Amniotic epithelial cell (primary cell): ENCODE measurements at regions not wholly inside any gene's neighbourhood (a gene's known extent, or its start where the extent isn't known, plus 50 kb on each side); places are given as distances from the start of the nearest gene placed in this dataset.
"Not testable (repeated sequence)": the region's sequence is repeated elsewhere in the genome, so short reads cannot be mapped to it uniquely, and the experiment has no call there.

Experiments used
- DNase-seq: peaks from one replicate; pipeline ENCODE4 v3.0.0-alpha.2; 2010; ENCODE audit warnings: low read depth

- no peak for DNase-seq
Observed at GRCh38 chr4:127293496-127293895, 339.3 kb upstream of the INTU start.

- DNase-seq = no peak
Observed at GRCh38 chr4:127304356-127304755, 328.4 kb upstream of the INTU start.

GRCh38 chr4:127307996-127308395 lies 324.8 kb upstream of the INTU start:
- DNase-seq = no peak

GRCh38 chr4:127309369-127310102 lies 323.2 kb upstream of the INTU start:
- peak; percentile 12 for DNase-seq

GRCh38 chr4:127311371-127311770 lies 321.4 kb upstream of the INTU start:
- DNase-seq = no peak

- no peak for DNase-seq
Observed at GRCh38 chr4:127311924-127312323, 320.8 kb upstream of the INTU start.

- DNase-seq = peak; percentile 2
Observed at GRCh38 chr4:127313767-127314166, 319.0 kb upstream of the INTU start.

- DNase-seq = no peak
Observed at GRCh38 chr4:127327491-127327890, 305.3 kb upstream of the INTU start.

- DNase-seq = no peak
Observed at GRCh38 chr4:127335073-127335620, 297.6 kb upstream of the INTU start.

- DNase-seq = no peak
Observed at GRCh38 chr4:127335732-127336131, 297.0 kb upstream of the INTU start.

GRCh38 chr4:127343123-127343522 lies 289.6 kb upstream of the INTU start:
- not testable (repeated sequence) for DNase-seq

GRCh38 chr4:127344071-127344470 lies 288.7 kb upstream of the INTU start:
- DNase-seq = no peak

GRCh38 chr4:127347936-127348335 lies 284.8 kb upstream of the INTU start:
- no peak for DNase-seq

- no peak for DNase-seq
Observed at GRCh38 chr4:127352220-127353113, 280.3 kb upstream of the INTU start.

- DNase-seq = peak; percentile 10
Observed at GRCh38 chr4:127355743-127356142, 277.0 kb upstream of the INTU start.

- no peak for DNase-seq
Observed at GRCh38 chr4:127357765-127358164, 275.0 kb upstream of the INTU start.

- no peak for DNase-seq
Observed at GRCh38 chr4:127362686-127363085, 270.1 kb upstream of the INTU start.

GRCh38 chr4:127364397-127364796 lies 268.4 kb upstream of the INTU start:
- no peak for DNase-seq

- DNase-seq = no peak
Observed at GRCh38 chr4:127364911-127365310, 267.8 kb upstream of the INTU start.

GRCh38 chr4:127370604-127371003 lies 262.2 kb upstream of the INTU start:
- DNase-seq = no peak

- DNase-seq = no peak
Observed at GRCh38 chr4:127379499-127379898, 253.3 kb upstream of the INTU start.

- DNase-seq = not testable (repeated sequence)
Observed at GRCh38 chr4:127379948-127380347, 252.8 kb upstream of the INTU start.

- no peak for DNase-seq
Observed at GRCh38 chr4:127383666-127384065, 249.1 kb upstream of the INTU start.
